Nephron progenitor cell (in vitro differentiated cells): ENCODE measurements at regions not wholly inside any gene's neighbourhood (a gene's known extent, or its start where the extent isn't known, plus 50 kb on each side); places are given as distances from the start of the nearest gene placed in this dataset.

Experiments
- DNase-seq: peaks from one replicate; pipeline ENCODE4 v3.0.0; 2021
- H3K27ac Mint-ChIP-seq: 2 replicates; pipeline ENCODE4 v1.8.0; 2021; ENCODE audit warnings: mild to moderate bottlenecking, moderate library complexity, mixed read lengths
- H3K27me3 Mint-ChIP-seq: 2 replicates; pipeline ENCODE4 v1.8.0; 2021; ENCODE audit warnings: mild to moderate bottlenecking, low read depth, mixed read lengths; ENCODE audit not compliant: poor library complexity
- H3K36me3 Mint-ChIP-seq: 2 replicates; pipeline ENCODE4 v1.8.0; 2021; ENCODE audit warnings: low read depth, mixed read lengths
- H3K4me1 Mint-ChIP-seq: 2 replicates; pipeline ENCODE4 v1.8.0; 2021; ENCODE audit warnings: mixed read lengths
- H3K4me3 Mint-ChIP-seq: 2 replicates; pipeline ENCODE4 v1.8.0; 2021; ENCODE audit warnings: mild to moderate bottlenecking, moderate library complexity, mixed read lengths
- H3K9me3 Mint-ChIP-seq: 2 replicates; pipeline ENCODE4 v1.8.0; 2021; ENCODE audit warnings: mild to moderate bottlenecking, moderate library complexity, mixed read lengths
- CTCF ChIP-seq: fragments of 200-600 bp; sonication (generic); IDR thresholded peaks from 2 replicates; pipeline ENCODE4 v1.5.0; 2021; ENCODE audit warnings: antibody characterized with exemption

- no peak for DNase-seq
- Mint-ChIP-seq H3K27me3 (peaks cover 7% of the 10 kb centered on the region), H3K4me3 (no peak overlapping the region), H3K27ac (no peak overlapping the region), H3K9me3 (no peaks in the 10 kb centered on the region), H3K4me1 (no peaks in the 10 kb centered on the region), H3K36me3 (no peaks in the 10 kb centered on the region)
- TF ChIP-seq CTCF, result no peak
Observed at GRCh38 chr12:15045451-15045850, 72.6 kb downstream of the PDE6H start.

GRCh38 chr12:15047611-15048010 lies 74.8 kb downstream of the PDE6H start:
- H3K27ac Mint-ChIP-seq, result no peak overlapping the region
- H3K4me1 Mint-ChIP-seq, result no peaks in the 10 kb centered on the region
- no peaks in the 10 kb centered on the region for H3K9me3 Mint-ChIP-seq
- no peak for TF ChIP-seq CTCF
- no peak overlapping the region for H3K4me3 Mint-ChIP-seq
- H3K27me3 Mint-ChIP-seq, result peaks cover 7% of the 10 kb centered on the region
- DNase-seq, result no peak
- H3K36me3 Mint-ChIP-seq, result no peaks in the 10 kb centered on the region

- H3K4me3 Mint-ChIP-seq, result no peak overlapping the region
- no peak overlapping the region for H3K27ac Mint-ChIP-seq
- H3K4me1 Mint-ChIP-seq, result no peaks in the 10 kb centered on the region
- no peak for TF ChIP-seq CTCF
- no peak for DNase-seq
- H3K9me3 Mint-ChIP-seq, result no peaks in the 10 kb centered on the region
- H3K27me3 Mint-ChIP-seq, result peaks cover 7% of the 10 kb centered on the region
- no peaks in the 10 kb centered on the region for H3K36me3 Mint-ChIP-seq
Observed at GRCh38 chr12:15049461-15050153, 76.8 kb downstream of the PDE6H start.

GRCh38 chr12:15050659-15051058 lies 77.8 kb downstream of the PDE6H start:
- Mint-ChIP-seq H3K4me3 (no peak overlapping the region), H3K4me1 (no peaks in the 10 kb centered on the region), H3K9me3 (no peaks in the 10 kb centered on the region), H3K27ac (no peak overlapping the region), H3K36me3 (no peaks in the 10 kb centered on the region), H3K27me3 (peaks cover 7% of the 10 kb centered on the region)
- no peak for TF ChIP-seq CTCF
- DNase-seq, result no peak

GRCh38 chr12:15052691-15053090 lies 79.8 kb downstream of the PDE6H start:
- TF ChIP-seq CTCF, result no peak
- no peaks in the 10 kb centered on the region for H3K4me1 Mint-ChIP-seq
- H3K27ac Mint-ChIP-seq, result no peak overlapping the region
- H3K9me3 Mint-ChIP-seq, result no peaks in the 10 kb centered on the region
- no peak for DNase-seq
- H3K36me3 Mint-ChIP-seq, result no peaks in the 10 kb centered on the region
- H3K4me3 Mint-ChIP-seq, result no peak overlapping the region
- peaks cover 5% of the 10 kb centered on the region for H3K27me3 Mint-ChIP-seq

- DNase-seq, result no peak
- TF ChIP-seq CTCF, result no peak
- Mint-ChIP-seq H3K4me3 (no peak overlapping the region), H3K27me3 (peaks cover 6% of the 10 kb centered on the region), H3K4me1 (no peaks in the 10 kb centered on the region), H3K9me3 (no peaks in the 10 kb centered on the region), H3K36me3 (no peaks in the 10 kb centered on the region), H3K27ac (no peak overlapping the region)
Observed at GRCh38 chr12:15056218-15056617, 83.4 kb downstream of the PDE6H start.
